Sigmoid colon (tissue), 6 donors: ENCODE measurements at regions not wholly inside any gene's neighbourhood (a gene's known extent, or its start where the extent isn't known, plus 50 kb on each side); places are given as distances from the start of the nearest gene placed in this dataset.
"Not testable (repeated sequence)": the region's sequence is repeated elsewhere in the genome, so short reads cannot be mapped to it uniquely, and the experiment has no call there.

Source experiments
- DNase-seq: peaks from one replicate; pipeline ENCODE4 v3.0.0-alpha.2; 2019
- H3K27ac ChIP-seq, 4 donors: fragments of 200-600 bp; sonication (generic); one replicate each; pipeline ENCODE4 v1.5.1; 2016 to 2019; ENCODE audit warnings: mild to moderate bottlenecking in 1 of 4
- H3K27me3 ChIP-seq, 3 donors: fragments of 200-600 bp; sonication (generic); one replicate each; pipeline ENCODE4 v1.5.1; 2019; ENCODE audit warnings: mild to moderate bottlenecking in 1 of 3
- H3K36me3 ChIP-seq, 4 donors: fragments of 200-600 bp; sonication (generic); one replicate each; pipeline ENCODE4 v1.5.1; 2016 to 2019
- H3K4me1 ChIP-seq, 4 donors: fragments of 200-600 bp; sonication (generic); one replicate each; pipeline ENCODE4 v1.5.1; 2017 to 2019
- H3K4me3 ChIP-seq, 4 donors: fragments of 200-600 bp; sonication (generic); one replicate each; pipeline ENCODE4 v1.5.1; 2017 to 2019; ENCODE audit warnings: mild to moderate bottlenecking in 2 of 4, moderate library complexity in 1 of 4
- H3K9me3 ChIP-seq, 4 donors: fragments of 200-600 bp in 3 of 4; sonication (generic) in 3 of 4; one replicate each; pipeline versions ENCODE4 v1.5.1 to v1.6.1; 2013 to 2019
- CTCF ChIP-seq, 4 experiments: fragments of 450-650 bp in 3 of 4; fragments of 200-600 bp in 1 of 4; IDR thresholded peaks; one replicate each; pipeline ENCODE4 v1.5.1; 2016 to 2019; ENCODE audit warnings: antibody characterized with exemption in 4 of 4, mild to moderate bottlenecking in 3 of 4, moderate library complexity in 2 of 4
- EP300 ChIP-seq, 4 donors: sonication (generic); formaldehyde crosslinking; IDR thresholded peaks; one replicate each; pipeline ENCODE4 v1.6.1; 2017; ENCODE audit warnings: antibody characterized with exemption in 4 of 4
- POLR2A ChIP-seq, 2 donors: fragments of 450-650 bp; IDR thresholded peaks; one replicate each; pipeline ENCODE4 v1.6.1; 2016; ENCODE audit warnings: antibody characterized with exemption in 2 of 2, mild to moderate bottlenecking in 2 of 2, moderate library complexity in 2 of 2
- POLR2AphosphoS5 ChIP-seq, 4 donors: sonication (generic); formaldehyde crosslinking; IDR thresholded peaks; one replicate each; pipeline ENCODE4 v1.6.1; 2017; ENCODE audit warnings: antibody characterized with exemption in 4 of 4
- WGBS, 2 donors: extraction: QIAGEN DNeasy Blood & Tissue Kit; methylation state at CpG; one replicate each; pipeline ENCODE4 v1.1.7; 2013; 5-methylcytosine and 5-hydroxymethylcytosine counted together
- intact Hi-C: fragments of 100-400 bp; cut with DNase I; formaldehyde crosslinking; loops from one replicate; pipeline ENCODE4 v1.15.1; 2023
- donor health status: healthy with polysubstance abuse.
- donor health status: healthy.

GRCh38 chr20:47925593-47925992 lies 140.3 kb upstream of the SULF2 start:
- Histone ChIP-seq H3K4me3 (no peak overlapping the region), H3K27me3 (peaks cover 0 to 7% (median 0%) of the 10 kb centered on the region in 3 donors), H3K4me1 (peaks cover 0 to 13% (median 5%) of the 10 kb centered on the region in 4 donors), H3K36me3 (no peaks in the 10 kb centered on the region), H3K27ac (no peak overlapping the region), H3K9me3 (no peaks in the 10 kb centered on the region)
- intact Hi-C loops = no loop called here
- TF ChIP-seq POLR2AphosphoS5 (IDR thresholded peaks at IDR 0.05) = no peak
- 71 to 84% methylated on average over 3 of the region's 3 CpGs for WGBS, 2 donors
- DNase-seq = no peak

GRCh38 chr20:47922269-47922668 lies 137.0 kb upstream of the SULF2 start:
- H3K27ac ChIP-seq = no peak overlapping the region
- intact Hi-C loops = no loop called here
- no peak overlapping the region for H3K4me3 ChIP-seq
- H3K27me3 ChIP-seq = peaks cover 0 to 9% (median 0%) of the 10 kb centered on the region in 3 donors
- TF ChIP-seq POLR2A (IDR thresholded peaks at IDR 0.05) (no peak), EP300 (IDR thresholded peaks at IDR 0.05) (no peak), POLR2AphosphoS5 (IDR thresholded peaks at IDR 0.05) (no peak), CTCF (IDR thresholded peaks at IDR 0.05) (no peak)
- peaks cover 0 to 6% (median 0%) of the 10 kb centered on the region in 4 donors for H3K9me3 ChIP-seq
- H3K4me1 ChIP-seq = peaks cover 0 to 13% (median 5%) of the 10 kb centered on the region in 4 donors
- no peak for DNase-seq
- 22 to 25% methylated on average over 4 of the region's 4 CpGs for WGBS, 2 donors
- H3K36me3 ChIP-seq = no peaks in the 10 kb centered on the region

- H3K27me3 ChIP-seq, H3K4me3 ChIP-seq, H3K9me3 ChIP-seq, H3K36me3 ChIP-seq, intact Hi-C loops, DNase-seq: not testable (repeated sequence)
- 20 to 36% methylated on average over 9 of the region's 9 CpGs for WGBS, 2 donors
- Histone ChIP-seq H3K27ac (peak overlapping the region in 1 of 4 donors; percentile 41), H3K4me1 (peaks cover 0 to 13% (median 5%) of the 10 kb centered on the region in 4 donors)
These were observed 136.5 kb upstream of the SULF2 start for GRCh38 chr20:47921829-47922228.

- no peak for DNase-seq
- H3K27ac ChIP-seq = peak overlapping the region in 1 of 4 donors; percentile 41
- 18 to 64% methylated on average over 6 of the region's 6 CpGs for WGBS, 2 donors
- H3K4me1 ChIP-seq = peaks cover 0 to 13% (median 5%) of the 10 kb centered on the region in 4 donors
- no peak overlapping the region for H3K4me3 ChIP-seq
- TF ChIP-seq POLR2AphosphoS5 (IDR thresholded peaks at IDR 0.05) = no peak
- TF ChIP-seq EP300 (IDR thresholded peaks at IDR 0.05) = no peak
- TF ChIP-seq POLR2A (IDR thresholded peaks at IDR 0.05) = no peak
- no peak for TF ChIP-seq CTCF (IDR thresholded peaks at IDR 0.05)
- H3K9me3 ChIP-seq = peaks cover 0 to 8% (median 0%) of the 10 kb centered on the region in 4 donors
- intact Hi-C loops = no loop called here
- no peaks in the 10 kb centered on the region for H3K36me3 ChIP-seq
- peaks cover 0 to 9% (median 0%) of the 10 kb centered on the region in 3 donors for H3K27me3 ChIP-seq
These were observed 136.1 kb upstream of the SULF2 start for GRCh38 chr20:47921408-47921807.

- Histone ChIP-seq H3K36me3 (no peaks in the 10 kb centered on the region), H3K27ac (no peak overlapping the region), H3K4me3 (no peak overlapping the region), H3K4me1 (peaks cover 0 to 13% (median 5%) of the 10 kb centered on the region in 4 donors), H3K9me3 (peaks cover 0 to 8% (median 0%) of the 10 kb centered on the region in 4 donors), H3K27me3 (peaks cover 0 to 9% (median 0%) of the 10 kb centered on the region in 3 donors)
- no peak for DNase-seq
- TF ChIP-seq POLR2AphosphoS5 (IDR thresholded peaks at IDR 0.05) (no peak), POLR2A (IDR thresholded peaks at IDR 0.05) (no peak), CTCF (IDR thresholded peaks at IDR 0.05) (no peak), EP300 (IDR thresholded peaks at IDR 0.05) (no peak)
- intact Hi-C loops = no loop called here
- WGBS, 2 donors = 88 to 94% methylated on average over 2 of the region's 2 CpGs
These were observed 132.3 kb upstream of the SULF2 start for GRCh38 chr20:47917549-47918070.

- intact Hi-C loops = no loop called here
- Histone ChIP-seq H3K36me3 (no peaks in the 10 kb centered on the region), H3K27ac (no peak overlapping the region), H3K4me3 (no peak overlapping the region), H3K4me1 (peaks cover 0 to 10% (median 0%) of the 10 kb centered on the region in 4 donors), H3K9me3 (peaks cover 0 to 8% (median 0%) of the 10 kb centered on the region in 4 donors), H3K27me3 (peaks cover 0 to under 1% (median 0%) of the 10 kb centered on the region in 3 donors)
- WGBS, 2 donors = 94 to 96% methylated on average over 3 of the region's 3 CpGs
- TF ChIP-seq POLR2A (IDR thresholded peaks at IDR 0.05) (no peak), EP300 (IDR thresholded peaks at IDR 0.05) (no peak), POLR2AphosphoS5 (IDR thresholded peaks at IDR 0.05) (no peak)
- no peak for DNase-seq
These were observed 130.2 kb upstream of the SULF2 start for GRCh38 chr20:47915495-47915894.
